ENCODE measurements at regions not wholly inside any gene's neighbourhood (a gene's known extent, or its start where the extent isn't known, plus 50 kb on each side); places are given as distances from the start of the nearest gene placed in this dataset.

DNA sequence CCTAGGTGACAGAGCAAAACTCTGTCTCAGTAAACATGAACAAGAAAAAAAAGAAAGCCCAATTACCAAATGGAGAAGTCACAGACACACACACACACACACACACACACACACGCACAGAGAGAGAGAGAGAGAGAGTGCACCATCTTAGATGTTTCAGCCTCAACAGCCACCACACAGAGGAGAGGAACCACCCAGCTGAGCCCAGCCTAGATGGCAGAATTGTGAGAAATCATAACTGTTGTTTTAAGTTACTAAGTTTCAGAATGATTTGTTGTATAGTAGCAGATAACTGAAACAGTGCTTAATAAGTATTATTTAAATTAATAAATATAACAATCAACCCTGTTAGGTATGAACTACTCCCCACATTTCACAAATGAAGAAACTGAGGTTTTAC lies 321.2 kb downstream of the ZNF621 start:
- Histone ChIP-seq H4K8ac (ENCODE audit: extremely low read depth, insufficient read depth, low read length) (no peak overlapping the region), H3K56ac (replicated peaks; ENCODE audit: insufficient read length, low read depth, low read length) (no peak overlapping the region), H3K14ac (ENCODE audit: insufficient read length) (no peak overlapping the region), H4K91ac (replicated peaks; ENCODE audit: insufficient read length, low read length) (no peak overlapping the region), H2BK15ac (ENCODE audit: low read length) (no peak overlapping the region), H3K4me3 (ENCODE audit: extremely low read depth in 1 of 4, insufficient read depth in 2 of 4, low read depth in 3 of 4, low read length in 4 of 4) (no peak overlapping the region), H3K23me2 (ENCODE audit: low read depth, low read length) (no peaks in the 10 kb centered on the region), H3K18ac (ENCODE audit: extremely low read depth, low read length) (no peak overlapping the region), H4K20me1 (replicated peaks in 1 of 2; ENCODE audit: control insufficient read depth in 1 of 2, insufficient read depth in 2 of 2, low read length in 2 of 2) (no peaks in the 10 kb centered on the region), H2AFZ (ENCODE audit: low read length) (no peak overlapping the region), H3K4me2 (ENCODE audit: insufficient read depth in 1 of 2, low read depth in 2 of 2, low read length in 2 of 2) (no peak overlapping the region), H3K23ac (ENCODE audit: insufficient read length) (no peak overlapping the region), H2AK5ac (ENCODE audit: low read depth, low read length) (no peak overlapping the region), H2BK12ac (ENCODE audit: low read depth, low read length) (no peak overlapping the region), H3K4ac (replicated peaks; ENCODE audit: insufficient read length, low read depth, low read length) (no peak overlapping the region), H2BK120ac (replicated peaks; ENCODE audit: low read depth, low read length) (no peak overlapping the region), H3K27ac (ENCODE audit: low read depth, low read length) (no peak overlapping the region), H3K9me3 (ENCODE audit: insufficient read depth in 2 of 2, low read depth in 1 of 2, low read length in 1 of 2) (peaks cover 4% of the 10 kb centered on the region in 2 experiments; a peak in 1 of 4 replicates), H3K36me3 (ENCODE audit: control insufficient read depth in 2 of 4, insufficient read depth in 4 of 4, low read length in 3 of 4) (no peaks in the 10 kb centered on the region), H4K5ac (ENCODE audit: insufficient read length, low read depth, low read length) (no peak overlapping the region), H2BK5ac (ENCODE audit: low read depth, low read length) (no peak overlapping the region), H3K79me2 (ENCODE audit: control insufficient read depth in 1 of 2, insufficient read depth in 2 of 2, low read length in 2 of 2) (no peaks in the 10 kb centered on the region), H3K9ac (replicated peaks in 1 of 4; ENCODE audit: extremely low read depth in 1 of 4, low read depth in 3 of 4, low read length in 3 of 4) (no peak overlapping the region), H3K27me3 (replicated peaks in 1 of 4; ENCODE audit: control insufficient read depth in 3 of 4, extremely low read depth in 1 of 4, insufficient read depth in 3 of 4, low read length in 3 of 4) (no peaks in the 10 kb centered on the region), H3K79me1 (ENCODE audit: low read depth, low read length) (no peaks in the 10 kb centered on the region), H3K4me1 (replicated peaks in 1 of 4; ENCODE audit: control insufficient read depth in 3 of 4, insufficient read depth in 4 of 4, low read length in 3 of 4) (peaks cover 6 to 10% (median 8%) of the 10 kb centered on the region in 4 experiments; a peak in 6 of 7 replicates), H2BK20ac (ENCODE audit: low read length) (no peak overlapping the region)
- FAIRE-seq (no peak), DNase-seq (ENCODE audit: low read depth in 1 of 2, low spot score in 2 of 2) (no peak)
- POLR2A ChIA-PET (ENCODE audit: partially characterized antibody): no interaction called here
- CTCF ChIA-PET (ENCODE audit: partially characterized antibody): interaction anchor here (3.1 kb wide), 1 partner anchor 24 kb away, joined by 12 read pairs; no protein-coding TSS in a partner anchor
- WGBS, 2 experiments (ENCODE audit: extremely low coverage in 1 of 2, insufficient coverage in 1 of 2, insufficient read length in 1 of 2, insufficient replicate concordance in 2 of 2, low coverage in 1 of 2, low lambda C conversion rate in 2 of 2, missing lambda C conversion rate in 1 of 2): 60% methylated on average over 1 of the region's 1 CpG; no CpG with 5 or more reads in 1 of the 2 experiments
- TF ChIP-seq SP2 (IDR thresholded peaks at IDR 0.05; ENCODE audit: low read length): no peak
